Keratinocyte (primary cell): ENCODE measurements at regions not wholly inside any gene's neighbourhood (a gene's known extent, or its start where the extent isn't known, plus 50 kb on each side); places are given as distances from the start of the nearest gene placed in this dataset.

Source experiments
- DNase-seq: peaks from one replicate; pipeline ENCODE4 v3.0.0-alpha.2; 2011; ENCODE audit warnings: low read depth, missing footprints, low spot score
- FAIRE-seq: peaks from 2 replicates; lab custom pipeline; 2011; peaks lifted over from hg19 to GRCh38; lab: Jason Lieb, UNC
- H2AFZ ChIP-seq: 2 replicates; pipeline ENCODE4 v1.6.0; 2012; ENCODE audit warnings: low read length, control low read depth, inconsistent platforms; ENCODE audit not compliant: control insufficient read depth
- H3K27ac ChIP-seq: 2 replicates; pipeline ENCODE4 v1.5.1; 2011; ENCODE audit warnings: low read length; ENCODE audit not compliant: control insufficient read depth, insufficient read depth
- H3K27me3 ChIP-seq: 3 replicates; pipeline ENCODE4 v1.6.0; 2011; ENCODE audit warnings: low read length; ENCODE audit not compliant: control insufficient read depth, insufficient read depth; ENCODE audit errors: extremely low read depth
- H3K36me3 ChIP-seq, 2 experiments: 2 replicates in 1 of 2; 3 replicates in 1 of 2; pipeline ENCODE4 v1.5.1; 2011; ENCODE audit warnings: low read length in 2 of 2, mild to moderate bottlenecking in 1 of 2; ENCODE audit not compliant: control insufficient read depth in 2 of 2, insufficient read depth in 2 of 2; ENCODE audit errors: extremely low read depth in 1 of 2
- H3K4me1 ChIP-seq: 3 replicates; pipeline ENCODE4 v1.5.1; 2011; ENCODE audit warnings: low read length; ENCODE audit not compliant: control insufficient read depth, insufficient read depth; ENCODE audit errors: extremely low read depth
- H3K4me2 ChIP-seq: 3 replicates; pipeline ENCODE4 v1.6.0; 2011; ENCODE audit warnings: low read depth, low read length; ENCODE audit not compliant: control insufficient read depth, insufficient read depth; ENCODE audit errors: extremely low read depth
- H3K4me3 ChIP-seq, 3 experiments: fragments of 200-600 bp in 1 of 3; sonication (generic) in 1 of 3; 2 replicates in 2 of 3; 3 replicates in 1 of 3; pipeline ENCODE4 v1.5.1; 2011 to 2016; ENCODE audit warnings: low read length in 3 of 3, mild to moderate bottlenecking in 3 of 3, control low read depth in 2 of 3, inconsistent platforms in 1 of 3, low read depth in 1 of 3, mixed read lengths in 1 of 3, mixed run types in 1 of 3, moderate library complexity in 1 of 3; ENCODE audit not compliant: control insufficient read depth in 2 of 3, insufficient read depth in 2 of 3; ENCODE audit errors: extremely low read depth in 1 of 3
- H3K79me2 ChIP-seq: 2 replicates; pipeline ENCODE4 v1.6.0; 2012; ENCODE audit warnings: low read length; ENCODE audit not compliant: control insufficient read depth, insufficient read depth
- H3K9ac ChIP-seq: 3 replicates; pipeline ENCODE4 v1.6.0; 2011; ENCODE audit warnings: low read length; ENCODE audit not compliant: control insufficient read depth, insufficient read depth; ENCODE audit errors: extremely low read depth
- H3K9me1 ChIP-seq: 3 replicates; pipeline ENCODE4 v1.6.0; 2011; ENCODE audit warnings: low read length; ENCODE audit not compliant: control insufficient read depth, insufficient read depth; ENCODE audit errors: extremely low read depth
- H3K9me3 ChIP-seq: 2 replicates; pipeline ENCODE4 v1.5.1; 2012; ENCODE audit warnings: low read depth, low read length; ENCODE audit not compliant: control insufficient read depth
- H4K20me1 ChIP-seq: 3 replicates; pipeline ENCODE4 v1.6.0; 2011; ENCODE audit warnings: low read length; ENCODE audit not compliant: control insufficient read depth, insufficient read depth; ENCODE audit errors: extremely low read depth
- EZH2 ChIP-seq: IDR thresholded peaks from one replicate; pipeline ENCODE4 v1.6.1; 2012; ENCODE audit warnings: inconsistent platforms, mild to moderate bottlenecking, low read length, moderate library complexity
- dilution Hi-C: fragments of 300-500 bp; cut with MboI; formaldehyde crosslinking; loops from one replicate; pipeline ENCODE4 v1.7.0; 2020; ENCODE audit warnings: low sequenced_read_pairs; ENCODE audit not compliant: extremely low pct_ligation_motif_present
- TF ChIP-seq, protein P1 (sequence below), 3 experiments: IDR thresholded peaks in 1 of 3; conservative IDR thresholded peaks in 1 of 3; optimal IDR thresholded peaks in 1 of 3; 2 replicates in 2 of 3; 3 replicates in 1 of 3; pipeline versions ENCODE3 to v1.5.1; 2011; ENCODE audit warnings: low read length in 3 of 3, mild to moderate bottlenecking in 3 of 3, moderate library complexity in 2 of 3, control low read depth in 1 of 3, inconsistent platforms in 1 of 3; ENCODE audit not compliant: insufficient read depth in 2 of 3; ENCODE audit errors: extremely low read depth in 1 of 3

DNA sequence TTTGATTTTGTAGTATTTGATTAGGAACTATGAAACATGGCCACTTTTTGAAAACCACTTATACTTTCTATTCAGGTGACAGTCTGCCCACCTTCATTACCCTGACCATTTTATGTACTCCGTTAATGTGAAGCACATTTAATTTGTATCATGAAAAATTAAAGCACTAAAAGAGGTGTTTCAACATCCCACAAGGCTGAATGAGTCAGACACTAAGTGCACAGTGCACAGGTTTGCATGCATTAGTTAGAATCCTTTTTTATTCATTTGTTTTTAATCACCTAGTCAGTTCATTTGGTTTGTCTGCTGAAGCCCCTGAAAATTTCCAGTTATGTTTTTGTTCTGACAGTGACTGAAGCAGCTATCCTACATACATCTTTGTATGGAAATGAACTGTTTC lies 271.0 kb downstream of the SLITRK5 start:
- no peak overlapping the region for H3K4me3 ChIP-seq
- H3K9me1 ChIP-seq = no peaks in the 10 kb centered on the region
- no peak overlapping the region for H3K4me2 ChIP-seq
- dilution Hi-C loops = no loop called here
- H4K20me1 ChIP-seq = no peaks in the 10 kb centered on the region
- no peak for DNase-seq
- H2AFZ ChIP-seq = no peak overlapping the region
- no peaks in the 10 kb centered on the region for H3K79me2 ChIP-seq
- TF ChIP-seq, protein P1, sequence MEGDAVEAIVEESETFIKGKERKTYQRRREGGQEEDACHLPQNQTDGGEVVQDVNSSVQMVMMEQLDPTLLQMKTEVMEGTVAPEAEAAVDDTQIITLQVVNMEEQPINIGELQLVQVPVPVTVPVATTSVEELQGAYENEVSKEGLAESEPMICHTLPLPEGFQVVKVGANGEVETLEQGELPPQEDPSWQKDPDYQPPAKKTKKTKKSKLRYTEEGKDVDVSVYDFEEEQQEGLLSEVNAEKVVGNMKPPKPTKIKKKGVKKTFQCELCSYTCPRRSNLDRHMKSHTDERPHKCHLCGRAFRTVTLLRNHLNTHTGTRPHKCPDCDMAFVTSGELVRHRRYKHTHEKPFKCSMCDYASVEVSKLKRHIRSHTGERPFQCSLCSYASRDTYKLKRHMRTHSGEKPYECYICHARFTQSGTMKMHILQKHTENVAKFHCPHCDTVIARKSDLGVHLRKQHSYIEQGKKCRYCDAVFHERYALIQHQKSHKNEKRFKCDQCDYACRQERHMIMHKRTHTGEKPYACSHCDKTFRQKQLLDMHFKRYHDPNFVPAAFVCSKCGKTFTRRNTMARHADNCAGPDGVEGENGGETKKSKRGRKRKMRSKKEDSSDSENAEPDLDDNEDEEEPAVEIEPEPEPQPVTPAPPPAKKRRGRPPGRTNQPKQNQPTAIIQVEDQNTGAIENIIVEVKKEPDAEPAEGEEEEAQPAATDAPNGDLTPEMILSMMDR (optimal IDR thresholded peaks at IDR 0.05 in 1 of 3, IDR thresholded peaks at IDR 0.05 in 1 of 3, conservative IDR thresholded peaks at IDR 0.05 in 1 of 3; ENCODE audit: extremely low read depth in 1 of 3, insufficient read depth in 2 of 3, low read length in 3 of 3) = no peak
- no peak overlapping the region for H3K9ac ChIP-seq
- no peaks in the 10 kb centered on the region for H3K36me3 ChIP-seq
- H3K27me3 ChIP-seq = no peaks in the 10 kb centered on the region
- H3K27ac ChIP-seq = no peak overlapping the region
- H3K9me3 ChIP-seq = no peaks in the 10 kb centered on the region
- FAIRE-seq = no peak
- H3K4me1 ChIP-seq = no peaks in the 10 kb centered on the region

DNA sequence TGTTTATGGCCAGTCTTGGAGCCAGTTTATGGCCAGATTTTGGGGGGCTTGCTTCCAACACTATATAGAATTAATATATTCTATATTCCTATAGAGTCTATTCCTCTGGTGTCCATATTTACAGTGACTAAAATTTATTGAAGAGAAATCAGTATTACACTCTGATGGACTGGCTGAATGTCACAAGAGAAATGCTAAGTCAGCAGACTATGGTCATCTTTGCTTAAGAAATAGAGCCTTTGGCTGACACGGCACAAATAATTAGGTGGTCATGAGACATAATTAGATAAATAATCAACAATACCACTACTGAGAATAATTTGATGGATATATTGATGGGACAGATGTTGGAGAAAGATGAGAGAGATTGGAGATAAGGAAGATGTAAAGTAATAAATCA lies 272.9 kb downstream of the SLITRK5 start:
- Histone ChIP-seq H3K27ac (no peak overlapping the region), H4K20me1 (no peaks in the 10 kb centered on the region), H3K4me2 (no peak overlapping the region), H2AFZ (no peak overlapping the region), H3K4me3 (no peak overlapping the region), H3K9ac (no peak overlapping the region), H3K36me3 (no peaks in the 10 kb centered on the region), H3K79me2 (no peaks in the 10 kb centered on the region), H3K27me3 (no peaks in the 10 kb centered on the region), H3K4me1 (no peaks in the 10 kb centered on the region), H3K9me3 (no peaks in the 10 kb centered on the region), H3K9me1 (no peaks in the 10 kb centered on the region)
- FAIRE-seq = no peak
- no peak for DNase-seq
- dilution Hi-C loops = no loop called here
- TF ChIP-seq, protein P1 (optimal IDR thresholded peaks at IDR 0.05 in 1 of 3, IDR thresholded peaks at IDR 0.05 in 1 of 3, conservative IDR thresholded peaks at IDR 0.05 in 1 of 3; ENCODE audit: extremely low read depth in 1 of 3, insufficient read depth in 2 of 3, low read length in 3 of 3) = no peak
- TF ChIP-seq EZH2 = no peak
